Pancreas (tissue), 10 donors: ENCODE measurements at regions not wholly inside any gene's neighbourhood (a gene's known extent, or its start where the extent isn't known, plus 50 kb on each side); places are given as distances from the start of the nearest gene placed in this dataset.

Experiments used
- ATAC-seq, 4 donors: fragments of 200-7000 bp; cut with Tn5 transposase; one replicate each; pipeline versions ENCODE4 v1.8.0 to v1.9.1; 2020; ENCODE audit warnings: mild to moderate bottlenecking in 4 of 4, moderate library complexity in 4 of 4
- DNase-seq, 6 donors: peaks; one replicate each; pipeline ENCODE4 v3.0.0-alpha.2; 2020
- FAIRE-seq: peaks from 2 replicates; lab custom pipeline; 2012; peaks lifted over from hg19 to GRCh38; lab: Jason Lieb, UNC
- H3K27ac ChIP-seq, 4 donors: fragments of 200-600 bp; sonication (generic); 1 replicate in 3 of 4; 2 replicates in 1 of 4; pipeline versions ENCODE4 v1.5.0 to v1.8.0; 2020
- H3K27me3 ChIP-seq, 4 donors: fragments of 200-600 bp; one replicate each; pipeline ENCODE4 v1.8.0; 2021
- H3K36me3 ChIP-seq, 3 donors: fragments of 200-600 bp; sonication (generic) in 1 of 3; one replicate each; pipeline versions ENCODE4 v1.5.0 to v1.8.0; 2020 to 2021
- H3K4me1 ChIP-seq, 3 donors: fragments of 200-600 bp; one replicate each; pipeline ENCODE4 v1.8.0; 2021
- H3K4me3 ChIP-seq, 4 donors: fragments of 200-600 bp; sonication (generic) in 2 of 4; one replicate each; pipeline versions ENCODE4 v1.5.0 to v1.8.0; 2020 to 2021
- H3K9me3 ChIP-seq, 4 donors: fragments of 200-600 bp; one replicate each; pipeline ENCODE4 v1.8.0; 2021
- WGBS, 2 donors: extraction: QIAGEN DNeasy Blood & Tissue Kit; methylation state at CpG; one replicate each; pipeline ENCODE4 v1.1.7; 2013; 5-methylcytosine and 5-hydroxymethylcytosine counted together
- intact Hi-C, 3 donors: fragments of 100-400 bp; cut with DNase I; formaldehyde crosslinking; loops; one replicate each; pipeline versions ENCODE4 v1.11.1 to v1.14.2; 2022
- TF ChIP-seq, protein P1 (sequence below), 4 donors: fragments of 200-600 bp; sonication (generic) in 3 of 4; IDR thresholded peaks; one replicate each; pipeline versions ENCODE4 v1.5.0 to v1.8.0; 2021; ENCODE audit warnings: antibody characterized with exemption in 4 of 4
- donor health status: healthy with polysubstance abuse.
- donor health status: DM: no; HTN: no; CAD: no; lungs with moderate emphysema.
- donor health status: DM: no; HTN: no; CAD: no.
- donor health status: control.
- donor health status: control.
- donor health status: Bipolar disorder and iron deficiency.
- donor health status: DM: yes; HTN: yes; CAD: no.
- donor health status: DM: no; HTN: no; CAD: no.
- donor health status: DM: no; HTN: no; CAD: no.
- donor health status: DM: yes; HTN: yes; CAD: no.

DNA sequence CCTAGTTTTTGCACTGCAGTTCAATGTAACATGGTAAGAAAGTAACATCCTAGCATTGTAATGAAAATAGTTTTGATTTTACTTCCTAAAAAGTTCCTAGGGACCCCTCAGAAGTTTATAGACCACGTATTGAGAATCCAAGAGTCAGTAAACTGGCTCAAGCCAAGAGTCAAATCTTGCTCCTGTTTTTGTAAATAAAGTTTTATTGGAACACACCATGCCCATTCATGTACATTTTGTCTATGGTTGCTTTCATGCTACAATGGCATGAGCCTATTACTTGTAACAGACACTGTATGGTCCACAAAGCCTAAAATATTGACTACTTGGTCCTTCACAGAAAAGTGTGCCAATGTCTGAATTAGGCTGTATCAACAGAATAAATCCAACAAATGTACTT lies 301.0 kb downstream of the LMO4 start:
- no peaks in the 10 kb centered on the region for H3K9me3 ChIP-seq
- no peak for ATAC-seq
- H3K4me3 ChIP-seq: no peak overlapping the region
- no peaks in the 10 kb centered on the region for H3K36me3 ChIP-seq
- TF ChIP-seq, protein P1, sequence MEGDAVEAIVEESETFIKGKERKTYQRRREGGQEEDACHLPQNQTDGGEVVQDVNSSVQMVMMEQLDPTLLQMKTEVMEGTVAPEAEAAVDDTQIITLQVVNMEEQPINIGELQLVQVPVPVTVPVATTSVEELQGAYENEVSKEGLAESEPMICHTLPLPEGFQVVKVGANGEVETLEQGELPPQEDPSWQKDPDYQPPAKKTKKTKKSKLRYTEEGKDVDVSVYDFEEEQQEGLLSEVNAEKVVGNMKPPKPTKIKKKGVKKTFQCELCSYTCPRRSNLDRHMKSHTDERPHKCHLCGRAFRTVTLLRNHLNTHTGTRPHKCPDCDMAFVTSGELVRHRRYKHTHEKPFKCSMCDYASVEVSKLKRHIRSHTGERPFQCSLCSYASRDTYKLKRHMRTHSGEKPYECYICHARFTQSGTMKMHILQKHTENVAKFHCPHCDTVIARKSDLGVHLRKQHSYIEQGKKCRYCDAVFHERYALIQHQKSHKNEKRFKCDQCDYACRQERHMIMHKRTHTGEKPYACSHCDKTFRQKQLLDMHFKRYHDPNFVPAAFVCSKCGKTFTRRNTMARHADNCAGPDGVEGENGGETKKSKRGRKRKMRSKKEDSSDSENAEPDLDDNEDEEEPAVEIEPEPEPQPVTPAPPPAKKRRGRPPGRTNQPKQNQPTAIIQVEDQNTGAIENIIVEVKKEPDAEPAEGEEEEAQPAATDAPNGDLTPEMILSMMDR (IDR thresholded peaks at IDR 0.05): no peak
- DNase-seq: no peak
- no peak for FAIRE-seq
- H3K27me3 ChIP-seq: no peaks in the 10 kb centered on the region
- no peaks in the 10 kb centered on the region for H3K4me1 ChIP-seq
- 70 to 76% methylated on average over 1 of the region's 1 CpG for WGBS, 2 donors
- intact Hi-C loops: no loop called here
- no peak overlapping the region for H3K27ac ChIP-seq

DNA sequence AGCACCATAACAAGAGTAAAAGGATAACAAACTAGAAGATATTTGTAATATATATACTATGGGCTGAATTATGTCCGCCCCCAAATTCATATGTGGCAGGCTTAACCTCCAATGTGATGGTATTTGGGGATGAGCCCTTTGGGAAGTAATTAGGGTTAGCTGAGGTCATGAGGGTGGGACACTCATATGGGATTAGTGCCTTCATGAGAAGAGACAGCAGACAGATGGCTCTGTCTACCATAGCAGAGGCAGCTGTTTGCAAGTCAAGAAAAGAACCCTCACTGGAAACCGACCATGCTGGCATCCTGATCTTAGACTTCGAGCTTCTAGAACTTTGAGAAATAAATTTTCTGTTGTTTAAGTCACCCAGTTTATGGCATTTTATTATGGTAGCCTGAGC lies 303.6 kb downstream of the LMO4 start:
- no peaks in the 10 kb centered on the region for H3K4me1 ChIP-seq
- H3K36me3 ChIP-seq: no peaks in the 10 kb centered on the region
- no peaks in the 10 kb centered on the region for H3K27me3 ChIP-seq
- H3K4me3 ChIP-seq: no peak overlapping the region
- no peak for ATAC-seq
- TF ChIP-seq, protein P1 (IDR thresholded peaks at IDR 0.05): no peak
- H3K9me3 ChIP-seq: no peaks in the 10 kb centered on the region
- WGBS, 2 donors: 82 to 84% methylated on average over 3 of the region's 3 CpGs
- H3K27ac ChIP-seq: no peak overlapping the region
- intact Hi-C loops: no loop called here
- no peak for FAIRE-seq
- no peak for DNase-seq

DNA sequence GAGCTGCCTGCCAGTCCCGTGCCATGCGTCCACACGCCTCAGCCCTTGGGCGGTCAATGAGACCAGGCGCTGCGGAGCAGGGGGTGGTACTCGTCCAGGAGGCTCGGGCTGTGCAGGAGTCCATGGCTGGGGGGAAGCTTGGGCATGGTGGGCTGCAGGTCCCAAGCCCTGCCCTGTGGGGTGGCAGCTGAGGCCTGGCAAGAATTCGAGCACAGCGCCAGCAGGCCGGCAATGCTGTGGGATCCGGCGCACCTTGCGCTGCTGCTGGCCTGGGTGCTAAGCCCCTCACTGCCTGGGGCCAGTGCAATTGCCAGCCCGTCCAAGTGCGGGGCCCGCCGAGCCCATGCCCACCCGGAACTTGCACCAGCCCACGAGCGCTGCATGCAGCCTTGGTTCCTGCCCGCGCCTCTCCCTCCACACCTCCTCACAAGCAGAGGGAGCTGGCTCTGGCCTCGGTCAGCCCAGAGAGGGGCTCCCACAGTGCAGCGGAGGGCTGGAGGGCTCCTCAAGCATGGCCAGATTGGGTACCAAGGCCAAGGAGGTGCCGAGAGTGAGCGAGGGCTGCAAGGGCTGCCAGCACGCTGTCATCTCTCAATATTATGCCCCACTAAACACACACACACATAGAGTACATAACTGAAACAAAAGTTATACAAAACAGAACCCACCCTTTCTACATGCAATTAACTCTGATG lies 307.7 kb downstream of the LMO4 start:
- DNase-seq (peak in 2 of 6 donors; percentile 17 to 66), ATAC-seq (no peak), FAIRE-seq (no peak)
- WGBS, 2 donors: 94 to 96% methylated on average over 28 of the region's 28 CpGs
- TF ChIP-seq, protein P1 (IDR thresholded peaks at IDR 0.05): no peak
- no peaks in the 10 kb centered on the region for H3K9me3 ChIP-seq
- intact Hi-C loops: no loop called here
- no peaks in the 10 kb centered on the region for H3K36me3 ChIP-seq
- H3K27ac ChIP-seq: no peak overlapping the region
- no peaks in the 10 kb centered on the region for H3K27me3 ChIP-seq
- no peaks in the 10 kb centered on the region for H3K4me1 ChIP-seq
- no peak overlapping the region for H3K4me3 ChIP-seq

DNA sequence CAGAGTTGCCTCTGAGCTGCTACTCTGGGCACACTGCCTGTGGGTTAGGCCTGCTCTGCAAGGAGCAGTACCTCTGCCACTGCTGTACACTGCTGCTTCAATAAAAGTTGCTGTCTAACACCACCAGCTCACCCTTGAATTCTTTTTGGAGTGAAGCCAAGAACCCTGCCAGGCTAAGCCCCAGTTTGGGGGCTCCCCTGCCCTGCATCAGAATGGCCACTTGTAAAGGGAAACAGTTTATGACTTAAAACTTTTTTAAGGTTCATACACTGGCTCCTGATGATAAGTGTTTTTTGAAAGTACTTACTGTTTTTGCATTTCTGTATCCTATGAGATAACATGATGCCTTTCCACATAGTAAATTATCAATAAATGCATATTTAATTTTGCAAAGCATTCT lies 310.0 kb downstream of the LMO4 start:
- H3K9me3 ChIP-seq: no peaks in the 10 kb centered on the region
- no peaks in the 10 kb centered on the region for H3K4me1 ChIP-seq
- TF ChIP-seq, protein P1 (IDR thresholded peaks at IDR 0.05): no peak
- no peaks in the 10 kb centered on the region for H3K36me3 ChIP-seq
- DNase-seq (no peak), ATAC-seq (no peak), FAIRE-seq (no peak)
- H3K4me3 ChIP-seq: no peak overlapping the region
- intact Hi-C loops: no loop called here
- H3K27me3 ChIP-seq: no peaks in the 10 kb centered on the region
- H3K27ac ChIP-seq: no peak overlapping the region

DNA sequence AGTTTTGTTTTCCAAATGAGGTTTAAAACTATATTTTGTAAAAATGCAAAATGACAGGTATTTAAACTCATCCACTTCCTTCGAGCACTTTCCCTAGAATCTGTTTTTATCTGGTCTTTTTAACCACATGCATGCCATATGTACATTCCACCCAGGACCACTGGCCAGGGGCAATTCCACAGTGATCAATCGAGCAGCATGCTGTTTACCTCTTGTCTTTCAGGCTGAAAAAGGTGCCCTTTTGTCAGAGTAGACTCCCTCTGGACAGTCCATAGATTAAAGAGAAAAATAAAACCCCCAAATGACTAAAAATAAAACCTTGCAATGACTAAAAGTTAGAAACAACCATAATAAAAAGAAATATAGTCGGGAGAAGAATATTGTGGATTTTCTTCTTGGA lies 313.3 kb downstream of the LMO4 start:
- WGBS, 2 donors: 59 to 80% methylated on average over 3 of the region's 3 CpGs
- DNase-seq (no peak), ATAC-seq (no peak), FAIRE-seq (no peak)
- no peaks in the 10 kb centered on the region for H3K4me1 ChIP-seq
- H3K27me3 ChIP-seq: no peaks in the 10 kb centered on the region
- H3K27ac ChIP-seq: no peak overlapping the region
- H3K9me3 ChIP-seq: no peaks in the 10 kb centered on the region
- intact Hi-C loops: no loop called here
- H3K4me3 ChIP-seq: no peak overlapping the region
- no peaks in the 10 kb centered on the region for H3K36me3 ChIP-seq
- TF ChIP-seq, protein P1 (IDR thresholded peaks at IDR 0.05): no peak
